Erythroblast (primary cell): ENCODE measurements at regions not wholly inside any gene's neighbourhood (a gene's known extent, or its start where the extent isn't known, plus 50 kb on each side); places are given as distances from the start of the nearest gene placed in this dataset.

Experiments
- GATA1 ChIP-seq: IDR thresholded peaks from 2 replicates; pipeline ENCODE4 v1.6.1; 2011; ENCODE audit warnings: low read depth, mild to moderate bottlenecking, control low read depth, low read length, moderate library complexity
- POLR2A ChIP-seq: IDR thresholded peaks from 2 replicates; pipeline ENCODE4 v1.6.1; 2011; ENCODE audit warnings: mild to moderate bottlenecking, low read length

DNA sequence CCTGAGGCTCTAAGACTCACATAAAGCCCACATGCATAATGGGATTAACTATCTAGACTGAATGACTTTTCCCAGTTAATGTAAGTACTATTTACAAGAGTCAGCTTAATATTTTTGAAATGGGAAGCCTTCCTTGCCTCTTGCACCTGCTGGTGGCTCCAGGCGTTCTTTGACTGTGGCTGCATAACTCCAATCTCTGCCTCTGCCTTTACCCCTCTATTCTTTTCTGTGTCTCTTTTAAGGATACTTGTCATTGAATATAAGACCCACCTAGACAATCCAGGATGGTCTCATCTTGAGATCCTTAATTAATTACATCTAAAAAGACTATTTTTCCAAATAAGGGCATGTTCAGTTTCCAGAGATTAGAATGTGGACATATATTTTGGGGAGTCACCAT lies 66.9 kb upstream of the PCED1B start:
- TF ChIP-seq POLR2A (no peak), GATA1 (no peak)
